SK-N-SH treated with all-trans-retinoic acid at 6 μM for 48 hours (cell line): ENCODE measurements at regions not wholly inside any gene's neighbourhood (a gene's known extent, or its start where the extent isn't known, plus 50 kb on each side); places are given as distances from the start of the nearest gene placed in this dataset.

Source experiments
- ARNTL ChIP-seq: fragments of 450-650 bp; formaldehyde crosslinking; IDR thresholded peaks from 2 replicates; pipeline ENCODE4 v1.5.0; 2020; ENCODE audit warnings: low read depth, mild to moderate bottlenecking, moderate library complexity, borderline replicate concordance
- ESRRG ChIP-seq: fragments of 250-450 bp; sonication (Bioruptor Pico); IDR thresholded peaks from 2 replicates; pipeline ENCODE4 v1.6.1; 2021; ENCODE audit warnings: mild to moderate bottlenecking
- ISL1 ChIP-seq: fragments of 250-450 bp; sonication (Bioruptor Pico); IDR thresholded peaks from 2 replicates; pipeline ENCODE4 v2.1.2; 2022; ENCODE audit warnings: mild to moderate bottlenecking, moderate library complexity
- PATZ1 ChIP-seq: fragments of 250-450 bp; sonication (Bioruptor Pico); IDR thresholded peaks from 2 replicates; pipeline ENCODE4 v1.8.0; 2020; ENCODE audit warnings: mild to moderate bottlenecking, moderate library complexity, borderline replicate concordance
- TCF4 ChIP-seq: fragments of 250-450 bp; sonication (Bioruptor Pico); IDR thresholded peaks from 2 replicates; pipeline ENCODE4 v1.8.0; 2021; ENCODE audit warnings: mild to moderate bottlenecking, moderate library complexity, borderline replicate concordance
- ZFP30 ChIP-seq: fragments of 450-650 bp; formaldehyde crosslinking; IDR thresholded peaks from 2 replicates; pipeline ENCODE4 v1.5.0; 2022; ENCODE audit warnings: mild to moderate bottlenecking, moderate library complexity
- ZNF565 ChIP-seq: fragments of 450-650 bp; formaldehyde crosslinking; conservative IDR thresholded peaks from 2 replicates; pipeline ENCODE4 v1.5.0; 2020; ENCODE audit warnings: low read depth, mild to moderate bottlenecking, moderate library complexity
- ZNF70 ChIP-seq: fragments of 450-650 bp; formaldehyde crosslinking; IDR thresholded peaks from 2 replicates; pipeline ENCODE4 v1.5.0; 2020; ENCODE audit warnings: mild to moderate bottlenecking, moderate library complexity
- TF ChIP-seq, protein P1 (sequence below): fragments of 250-450 bp; sonication (Bioruptor Pico); IDR thresholded peaks from 2 replicates; pipeline ENCODE4 v1.5.1; 2021; ENCODE audit warnings: mild to moderate bottlenecking, moderate library complexity

DNA sequence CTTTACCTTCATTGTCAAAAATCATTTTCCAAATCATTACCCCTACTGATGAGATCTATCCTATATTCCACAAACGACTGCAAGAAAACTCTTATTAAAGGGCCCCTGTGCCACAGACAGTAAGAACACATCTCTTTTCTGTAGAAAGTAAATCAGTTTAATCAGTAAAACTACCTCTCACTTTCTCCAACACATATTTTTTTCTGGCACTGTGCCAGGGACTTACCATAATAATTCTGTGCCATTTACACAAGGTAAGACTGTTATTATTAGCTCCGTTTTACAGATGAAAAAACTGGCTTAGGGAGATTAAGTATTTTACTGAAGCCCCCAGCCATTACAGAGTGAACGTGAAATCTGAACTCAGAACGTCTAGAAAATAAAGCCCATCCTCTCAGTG lies 587.0 kb upstream of the COX7C start:
- TF ChIP-seq, protein P1, sequence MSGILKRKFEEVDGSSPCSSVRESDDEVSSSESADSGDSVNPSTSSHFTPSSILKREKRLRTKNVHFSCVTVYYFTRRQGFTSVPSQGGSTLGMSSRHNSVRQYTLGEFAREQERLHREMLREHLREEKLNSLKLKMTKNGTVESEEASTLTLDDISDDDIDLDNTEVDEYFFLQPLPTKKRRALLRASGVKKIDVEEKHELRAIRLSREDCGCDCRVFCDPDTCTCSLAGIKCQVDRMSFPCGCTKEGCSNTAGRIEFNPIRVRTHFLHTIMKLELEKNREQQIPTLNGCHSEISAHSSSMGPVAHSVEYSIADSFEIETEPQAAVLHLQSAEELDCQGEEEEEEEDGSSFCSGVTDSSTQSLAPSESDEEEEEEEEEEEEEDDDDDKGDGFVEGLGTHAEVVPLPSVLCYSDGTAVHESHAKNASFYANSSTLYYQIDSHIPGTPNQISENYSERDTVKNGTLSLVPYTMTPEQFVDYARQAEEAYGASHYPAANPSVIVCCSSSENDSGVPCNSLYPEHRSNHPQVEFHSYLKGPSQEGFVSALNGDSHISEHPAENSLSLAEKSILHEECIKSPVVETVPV: no peak
- TF ChIP-seq ARNTL (no peak), ZFP30 (CRISPR knock-in tag) (no peak), PATZ1 (no peak), ZNF70 (CRISPR knock-in tag) (no peak), ISL1 (CRISPR knock-in tag) (no peak), TCF4 (no peak), ZNF565 (CRISPR knock-in tag) (no peak), ESRRG (CRISPR knock-in tag) (no peak)
